Mucosa of gallbladder (tissue), 1 donor: ENCODE measurements at regions not wholly inside any gene's neighbourhood (a gene's known extent, or its start where the extent isn't known, plus 50 kb on each side); places are given as distances from the start of the nearest gene placed in this dataset.
"Not testable (repeated sequence)": the region's sequence is repeated elsewhere in the genome, so short reads cannot be mapped to it uniquely, and the experiment has no call there.

Source experiments
- DNase-seq: peaks from one replicate; pipeline ENCODE4 v3.0.0-alpha.2; 2020; ENCODE audit warnings: low spot score
- donor health status: DM: no; HTN: no; CAD: no.

DNA sequence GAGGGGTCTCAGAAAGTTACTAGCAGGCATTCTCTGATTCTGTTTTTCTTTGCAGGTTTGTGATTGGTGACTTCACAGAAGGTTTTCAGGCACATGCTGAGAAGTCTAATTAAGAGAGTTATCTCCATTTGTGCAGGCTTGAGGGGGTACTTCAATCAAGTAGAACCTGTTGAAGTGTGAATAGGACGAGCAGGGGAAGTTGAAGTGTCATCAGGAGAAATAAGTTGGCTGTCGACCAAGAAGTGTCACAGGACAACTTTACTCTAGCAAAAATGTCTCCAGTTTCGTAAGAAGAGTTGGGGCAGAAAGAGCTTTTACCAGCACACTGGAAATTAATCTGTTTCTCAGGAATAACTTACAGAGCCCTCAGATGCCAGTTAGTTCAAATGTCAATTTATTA lies 576.5 kb upstream of the SLITRK5 start:
- DNase-seq: no peak

DNA sequence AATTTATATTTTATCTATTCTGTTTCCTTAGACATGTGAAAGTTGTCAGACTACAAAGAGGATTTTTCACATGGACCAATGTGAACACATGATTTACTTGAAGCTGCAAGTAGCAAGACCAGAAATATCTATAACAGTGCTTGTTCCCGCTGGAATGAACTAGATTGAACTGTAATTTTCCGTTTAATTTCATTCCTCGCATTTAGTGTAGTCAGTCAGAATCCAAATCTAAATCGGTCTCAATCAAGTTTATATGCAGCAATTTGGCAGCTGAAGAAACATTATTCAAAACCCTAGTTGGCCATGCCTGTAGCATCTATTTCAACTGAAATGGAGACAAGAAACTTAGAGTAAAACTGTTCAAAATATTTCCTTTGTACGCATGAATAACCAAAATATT lies 570.7 kb upstream of the SLITRK5 start:
- no peak for DNase-seq

DNA sequence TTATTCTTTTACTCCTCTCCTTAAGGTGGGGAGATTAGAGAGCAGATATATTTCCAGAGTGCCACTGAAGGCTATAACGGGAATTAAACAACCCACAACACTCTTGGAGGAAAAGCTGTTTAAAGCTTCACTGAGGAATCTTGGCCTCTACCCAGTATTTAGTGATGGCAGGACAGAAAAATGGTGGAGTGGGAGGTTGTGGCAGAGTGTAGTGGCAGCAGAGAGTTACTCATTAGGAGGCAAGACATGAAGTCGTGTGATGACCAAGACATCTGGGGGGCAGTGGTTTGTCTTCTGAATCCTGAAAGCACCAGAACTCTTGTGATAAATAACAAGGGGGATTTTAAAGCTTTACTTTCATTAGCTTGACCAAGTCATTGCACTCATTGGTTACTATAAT lies 563.5 kb upstream of the SLITRK5 start:
- no peak for DNase-seq

DNA sequence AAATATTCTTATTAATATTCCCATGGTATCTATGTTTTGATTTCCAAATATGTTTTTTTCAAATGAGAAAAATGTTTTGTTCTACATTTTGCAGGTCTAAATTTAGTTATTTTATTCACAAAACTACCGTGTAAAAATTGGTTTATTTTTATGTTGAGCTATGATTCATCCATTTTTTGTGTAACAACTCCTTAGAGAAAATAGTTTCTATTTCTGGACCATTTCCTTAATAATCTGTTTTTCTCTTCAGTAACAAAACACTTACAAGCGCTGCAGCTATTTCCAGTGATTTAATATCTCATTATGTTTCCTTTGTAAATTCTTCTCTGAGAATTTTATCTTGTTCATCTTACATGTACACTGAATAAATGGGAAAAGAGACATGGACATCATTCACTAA lies 550.7 kb upstream of the SLITRK5 start:
- DNase-seq: no peak

DNA sequence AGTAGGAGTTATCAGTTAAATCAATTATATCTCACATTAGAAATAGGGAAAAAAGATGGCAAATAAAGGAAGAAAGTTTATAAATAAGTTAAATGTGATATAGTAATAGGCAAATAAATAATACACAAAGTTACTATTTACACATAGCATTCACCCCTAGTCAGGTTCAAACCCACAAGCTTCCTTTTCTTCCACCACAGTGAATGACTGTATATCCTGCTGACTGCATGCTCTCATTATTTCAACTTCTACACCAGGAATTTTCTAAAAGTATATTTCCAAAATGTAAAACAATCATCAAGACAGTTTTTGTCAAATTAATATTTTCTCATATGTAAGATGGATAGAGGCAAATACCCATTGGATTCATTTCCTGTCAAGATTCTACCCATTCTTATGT lies 548.6 kb upstream of the SLITRK5 start:
- DNase-seq: no peak

DNA sequence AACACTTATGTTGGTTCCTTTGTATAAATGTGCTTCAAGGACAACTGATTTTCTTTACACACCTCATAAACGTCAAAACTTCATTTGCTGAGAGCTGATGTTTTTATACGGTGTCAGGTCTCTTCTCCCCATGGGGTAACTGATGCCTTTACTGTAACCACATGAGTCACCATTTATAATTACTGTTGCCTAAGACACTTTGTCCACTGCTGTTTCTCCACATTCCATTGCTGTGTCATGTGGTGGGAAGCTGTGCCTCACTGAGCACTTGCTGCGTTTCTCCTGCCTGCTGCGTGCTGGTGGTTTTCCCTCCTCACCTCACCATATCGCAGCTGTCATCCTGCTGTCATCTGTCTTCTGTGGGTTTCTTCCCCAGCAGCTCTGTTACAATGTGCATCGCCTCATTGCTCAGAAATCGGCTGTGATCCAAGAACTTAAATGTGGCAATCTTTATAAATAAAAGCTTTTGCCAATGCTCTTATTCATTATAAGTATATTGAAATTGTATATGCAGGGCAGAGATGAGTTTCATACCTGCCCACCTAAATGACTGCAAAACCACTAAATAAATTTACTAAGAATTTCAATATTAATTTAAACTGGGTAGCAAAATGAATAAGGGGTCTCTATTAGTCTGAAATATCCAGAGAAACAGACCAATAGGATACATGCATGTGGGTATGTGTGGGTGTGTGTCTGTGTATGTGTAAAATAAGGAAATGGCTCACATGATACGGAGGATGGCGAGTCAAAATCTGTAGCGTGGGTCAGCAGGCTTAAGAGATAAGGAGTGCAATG lies 547.0 kb upstream of the SLITRK5 start:
- DNase-seq: no peak

DNA sequence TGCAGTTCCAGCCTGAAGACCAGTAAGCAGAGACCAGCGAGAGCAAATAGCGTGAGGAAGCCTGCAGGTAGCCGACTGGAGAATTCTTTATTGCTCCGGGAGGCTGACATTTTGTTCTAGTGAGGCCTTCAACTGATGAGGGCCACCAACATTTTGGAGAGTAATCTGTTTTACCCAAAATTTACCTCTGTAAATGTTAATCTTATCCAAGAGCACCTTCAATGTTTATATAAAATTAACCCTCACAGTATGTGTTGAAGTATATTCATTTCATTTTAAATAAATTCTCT lies 546.4 kb upstream of the SLITRK5 start:
- no peak for DNase-seq

DNA sequence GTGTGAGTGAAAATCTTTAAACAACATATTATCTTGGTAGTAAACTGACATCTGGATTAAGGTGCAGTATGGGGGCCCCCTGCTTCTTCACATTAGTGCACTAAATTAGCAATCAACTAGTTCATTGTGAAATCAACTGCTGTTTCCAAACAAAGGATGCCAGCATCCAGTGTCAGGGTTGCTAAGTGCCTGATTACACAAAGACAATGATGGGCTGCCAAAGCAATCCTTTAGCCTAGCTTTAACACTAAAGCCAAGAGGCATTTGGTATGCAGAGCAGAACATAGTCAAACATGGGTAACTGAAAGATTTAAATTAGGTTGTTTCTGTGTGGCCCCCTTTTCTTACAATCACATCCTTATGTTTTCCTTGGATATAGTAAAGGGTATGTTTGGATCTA lies 543.1 kb upstream of the SLITRK5 start:
- DNase-seq: no peak

DNA sequence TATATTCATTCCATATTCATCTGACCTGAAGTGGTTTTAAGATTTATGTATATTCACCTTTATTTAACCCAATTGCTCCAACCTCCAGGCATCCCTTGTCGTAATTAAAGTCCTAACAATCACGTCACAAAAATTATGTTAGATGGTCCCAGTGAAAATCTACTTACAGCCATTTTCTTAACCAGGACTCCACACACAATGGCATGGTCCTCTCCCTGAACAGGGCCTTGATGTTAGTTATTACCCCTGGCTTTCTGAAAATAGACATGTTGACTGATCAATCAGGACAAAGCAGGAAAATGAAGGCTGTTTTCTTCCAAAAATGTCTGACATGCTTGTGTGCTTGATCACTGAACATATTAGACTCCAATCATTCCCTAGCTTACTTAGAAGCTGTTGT lies 542.7 kb upstream of the SLITRK5 start:
- DNase-seq: no peak

DNA sequence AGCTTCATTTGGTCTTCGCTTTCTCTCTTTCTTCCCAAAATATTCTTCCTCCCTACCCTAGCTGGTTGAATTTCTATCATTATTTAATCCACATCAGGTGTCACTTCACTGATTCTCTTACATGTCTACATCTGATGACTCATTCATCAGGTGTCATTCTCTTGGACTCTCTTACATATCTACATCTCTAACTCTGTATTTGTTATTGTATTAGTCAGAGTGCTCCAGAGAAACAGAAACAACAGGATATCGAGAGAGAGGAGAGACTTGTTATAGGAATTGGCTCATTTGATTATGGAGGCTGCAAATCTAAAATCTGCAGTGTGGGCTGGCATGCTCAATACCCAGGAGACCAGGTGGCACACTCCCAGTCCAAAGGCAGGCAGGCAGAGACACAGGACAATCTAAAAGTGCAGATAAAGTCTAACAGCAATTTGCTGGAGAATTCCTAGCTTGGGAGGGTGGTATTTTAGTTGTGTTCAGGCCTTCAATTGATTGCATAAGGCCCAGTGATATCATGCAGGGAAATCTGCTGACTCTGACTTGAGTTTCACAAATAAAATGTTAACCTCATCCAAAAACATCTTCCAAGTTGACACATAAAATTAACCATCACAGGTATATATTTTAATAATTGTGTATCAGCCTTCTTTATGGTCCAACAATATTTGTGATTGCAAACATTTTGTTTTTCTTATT lies 541.4 kb upstream of the SLITRK5 start:
- DNase-seq: no peak

DNA sequence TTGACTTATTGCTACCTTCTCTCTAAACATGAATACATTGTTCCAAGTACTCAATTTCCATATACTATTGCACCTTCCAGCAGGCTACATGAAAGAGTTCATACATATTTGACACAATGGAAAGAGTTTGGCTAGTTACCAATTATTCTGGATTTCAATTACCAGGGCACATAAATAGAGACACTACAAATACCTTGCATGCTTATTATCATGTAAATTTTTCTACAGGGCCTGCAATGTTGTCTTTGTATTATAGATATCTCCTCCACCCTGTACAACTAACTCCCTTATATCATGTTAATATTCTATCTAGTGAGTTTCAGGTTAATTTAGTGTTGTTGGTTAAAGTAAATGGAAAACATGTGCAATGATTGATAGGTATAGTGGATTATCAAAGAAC lies 540.7 kb upstream of the SLITRK5 start:
- no peak for DNase-seq

DNA sequence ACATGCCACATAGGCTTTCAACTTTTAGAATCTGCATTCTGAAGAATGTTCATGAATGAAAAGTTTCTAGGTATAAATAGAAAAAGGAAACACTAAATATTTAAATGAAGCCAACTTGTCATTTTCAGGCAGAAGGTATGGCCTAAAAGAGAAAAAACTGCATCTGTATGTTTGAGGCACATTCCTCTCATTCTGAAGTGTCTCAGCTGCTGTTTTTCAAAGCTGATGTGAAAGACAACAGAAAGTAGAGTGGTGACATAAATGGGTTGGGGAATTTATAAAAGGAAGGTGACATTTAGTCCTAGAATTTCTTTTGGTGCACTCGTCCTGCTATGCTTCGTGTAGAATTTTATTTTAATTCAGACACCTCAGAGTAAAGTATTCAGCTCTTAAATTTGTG lies 539.6 kb upstream of the SLITRK5 start:
- no peak for DNase-seq

DNA sequence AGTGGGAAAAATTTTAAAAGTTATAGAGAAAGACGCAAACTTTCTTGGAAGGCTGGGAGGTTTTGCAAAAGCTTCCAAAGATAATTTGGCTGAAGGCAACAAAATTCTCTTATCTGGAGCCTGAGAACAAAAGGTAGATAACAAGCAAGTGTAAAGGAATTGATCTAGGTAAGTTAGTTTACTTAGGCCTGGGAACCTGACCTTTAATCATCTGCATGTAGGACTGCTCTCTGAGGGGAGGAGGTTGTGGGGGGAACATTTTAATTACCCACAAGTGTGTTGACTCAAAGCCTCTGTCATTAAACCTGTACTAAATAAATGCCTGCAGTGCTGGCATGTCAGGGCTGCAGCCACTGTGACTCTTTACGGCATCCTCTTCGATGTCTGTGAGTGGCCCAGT lies 532.3 kb upstream of the SLITRK5 start:
- DNase-seq: no peak

DNA sequence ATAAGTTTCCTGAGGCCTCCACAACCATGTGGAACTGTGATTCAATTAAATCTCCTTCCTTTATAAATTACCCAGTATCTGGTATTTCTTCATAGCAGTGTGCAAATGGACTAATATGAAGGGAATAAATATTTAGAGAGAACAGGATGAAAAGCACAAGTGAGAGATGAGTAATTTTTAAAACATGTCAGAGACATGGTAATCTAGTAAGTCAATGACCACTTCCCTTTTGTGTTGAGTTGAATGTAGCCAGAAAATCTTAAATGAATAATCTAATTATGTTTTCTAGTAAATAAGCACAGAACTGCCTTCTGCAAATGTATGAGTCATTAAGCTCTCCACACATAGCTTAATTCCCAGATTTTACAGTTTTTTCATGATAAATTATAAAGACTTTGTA lies 524.1 kb upstream of the SLITRK5 start:
- no peak for DNase-seq

DNA sequence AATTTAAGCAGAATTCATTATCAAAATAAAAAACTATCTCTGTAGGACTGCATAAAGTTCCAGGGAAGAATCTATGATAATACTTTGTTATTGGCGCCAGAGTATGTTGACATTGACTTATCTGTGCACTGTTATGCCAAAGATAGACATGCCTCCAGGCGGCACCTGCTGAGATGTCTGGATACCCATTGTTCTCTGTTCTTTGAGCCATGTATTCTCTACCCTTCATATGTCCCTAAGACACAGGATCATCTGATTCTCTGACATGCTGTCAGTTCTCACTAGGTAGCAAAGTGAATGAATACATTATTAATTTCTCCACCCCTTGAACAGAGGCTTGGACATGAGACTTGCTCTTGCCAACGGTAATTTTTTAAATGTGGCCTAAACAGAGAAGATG lies 517.8 kb upstream of the SLITRK5 start:
- no peak for DNase-seq

DNA sequence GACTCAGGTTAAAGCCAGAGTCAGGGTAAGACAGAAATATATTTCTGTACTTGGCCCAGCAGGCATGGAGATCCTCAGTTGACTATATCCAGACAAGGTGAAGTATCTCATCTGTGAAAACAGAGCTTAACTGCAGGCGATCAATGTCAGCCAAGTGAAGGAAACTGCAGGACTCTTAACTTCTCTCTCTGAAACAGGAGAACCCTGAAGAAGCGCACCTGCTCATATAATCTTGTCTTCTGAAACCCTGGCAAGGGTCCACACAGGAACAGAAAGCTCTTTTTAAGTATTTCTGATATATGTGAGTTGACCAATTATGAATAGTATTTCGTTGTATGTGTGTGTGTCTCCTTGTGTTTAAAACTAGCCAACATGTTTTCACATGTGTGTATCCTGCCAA lies 504.8 kb upstream of the SLITRK5 start:
- no peak for DNase-seq

DNA sequence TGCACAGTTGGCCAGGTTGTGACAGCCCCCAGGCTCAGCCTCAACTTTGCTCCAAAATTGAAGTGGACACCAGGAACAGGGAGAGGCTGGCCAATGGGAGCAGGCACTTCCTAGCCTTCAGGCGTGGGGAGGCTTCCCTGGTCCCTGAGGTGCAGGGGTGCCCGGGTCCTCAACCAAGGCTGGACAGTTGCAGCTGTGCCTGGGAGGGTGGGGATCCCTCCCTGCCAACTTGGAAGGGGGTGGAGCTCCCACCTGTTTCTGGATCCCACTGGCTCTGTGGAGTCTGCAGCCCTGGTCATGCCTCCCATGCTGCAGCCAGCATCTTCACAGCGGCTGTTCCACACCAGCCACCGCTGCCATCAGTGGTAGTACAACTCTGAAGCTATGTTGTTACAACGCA lies 502.8 kb upstream of the SLITRK5 start:
- DNase-seq: no peak

DNA sequence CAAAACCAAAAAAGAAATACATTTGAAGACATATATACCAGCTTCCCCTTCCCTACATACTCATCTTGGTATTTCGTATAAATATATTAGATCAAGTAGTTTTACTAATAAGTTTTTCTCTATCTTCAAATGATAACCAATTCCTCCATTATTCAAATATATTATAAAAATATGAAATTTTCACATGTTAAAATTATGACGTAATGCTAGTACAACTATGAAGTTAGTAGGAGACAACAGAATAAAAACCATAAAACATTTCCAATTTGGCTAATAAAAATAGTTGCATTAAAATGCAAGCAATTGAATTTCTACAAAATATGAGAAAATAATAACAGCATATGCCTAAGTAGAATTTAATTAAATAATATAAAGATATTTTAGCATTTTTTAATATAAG lies 501.8 kb upstream of the SLITRK5 start:
- no peak for DNase-seq

DNA sequence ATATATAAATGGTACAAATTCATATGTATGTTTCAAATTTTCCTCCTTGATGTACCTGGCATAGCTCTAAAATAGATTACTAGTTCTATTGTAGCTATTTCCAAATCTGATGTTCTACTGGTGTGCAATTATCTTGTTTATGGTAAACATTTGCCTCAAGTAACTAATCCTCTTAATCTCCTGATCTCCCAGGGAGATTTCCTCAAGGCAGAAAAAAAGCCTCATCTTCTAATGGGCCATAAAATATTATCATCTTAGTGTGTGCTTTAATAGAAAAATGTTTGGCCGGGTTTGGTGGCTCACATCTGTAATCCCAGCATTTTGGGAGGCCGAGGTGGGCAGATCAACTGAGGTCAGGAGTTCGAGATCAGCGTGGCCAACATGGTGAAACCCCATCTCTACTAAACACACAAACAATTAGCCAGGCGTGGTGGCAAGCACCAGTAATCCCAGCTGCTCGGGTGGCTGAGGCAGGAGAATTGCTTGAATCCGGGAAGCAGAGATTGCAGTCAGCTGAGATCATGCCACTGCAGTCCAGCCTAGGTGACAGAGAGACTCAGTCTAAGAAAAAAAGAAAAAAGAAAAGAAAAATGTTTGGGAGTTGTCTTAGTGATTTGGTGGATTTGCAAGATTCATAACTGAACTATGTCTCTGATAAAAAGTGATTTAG lies 498.9 kb upstream of the SLITRK5 start:
- no peak for DNase-seq

DNA sequence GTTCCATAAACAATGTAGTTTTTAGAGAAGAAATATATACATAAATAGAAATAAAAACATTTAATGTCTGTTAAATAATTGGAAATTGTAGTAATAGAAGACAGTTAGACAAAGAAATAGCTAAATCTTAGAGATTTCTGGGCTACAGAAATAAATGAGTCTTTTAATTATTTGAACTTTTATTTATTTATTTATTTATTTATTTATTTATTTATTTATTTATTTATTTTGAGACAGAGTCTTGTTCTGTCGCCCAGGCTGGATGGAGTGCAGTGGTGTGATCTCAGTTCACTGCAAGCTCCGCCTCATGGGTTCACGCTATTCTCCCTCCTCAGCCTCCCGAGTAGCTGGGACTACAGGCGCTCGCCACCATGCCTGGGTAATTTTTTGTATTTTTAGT lies 486.0 kb upstream of the SLITRK5 start:
- not testable (repeated sequence) for DNase-seq

DNA sequence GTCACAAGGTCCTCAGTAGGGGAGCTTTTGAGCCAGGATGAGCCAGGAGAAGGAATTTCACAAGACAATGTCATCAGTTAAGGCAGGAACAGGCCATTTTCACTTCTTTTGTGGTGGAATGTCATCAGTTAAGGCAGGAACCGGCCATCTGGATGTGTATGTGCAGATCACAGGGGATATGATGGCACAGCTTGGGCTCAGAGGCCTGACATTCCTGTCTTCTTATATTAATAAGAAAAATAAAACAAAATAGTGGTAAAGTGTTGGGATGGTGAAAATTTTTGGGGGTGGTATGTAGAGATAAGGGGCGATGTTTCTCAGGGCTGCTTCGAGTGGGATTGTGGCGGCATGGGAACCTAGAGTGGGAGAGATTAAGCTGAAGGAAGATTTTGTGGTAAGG lies 484.5 kb upstream of the SLITRK5 start:
- DNase-seq: not testable (repeated sequence)

DNA sequence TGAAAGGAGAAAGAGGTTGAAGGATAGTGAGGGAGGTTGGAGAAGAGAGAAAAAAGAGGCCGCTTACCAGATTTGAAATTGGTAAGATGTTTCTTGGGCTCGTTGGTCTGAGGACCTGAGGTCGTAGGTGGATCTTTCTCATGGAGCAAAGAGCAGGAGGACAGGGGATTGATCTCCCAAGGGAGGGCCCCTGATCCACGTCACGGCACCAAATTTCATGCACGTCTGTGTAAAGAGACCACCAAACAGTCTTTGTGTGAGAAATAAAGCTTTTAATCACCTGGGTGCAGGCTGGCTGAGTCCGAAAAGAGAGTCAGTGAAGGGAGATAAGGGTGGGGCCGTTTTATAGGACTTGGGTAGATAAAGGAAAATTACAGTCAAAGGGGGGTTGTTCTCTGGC lies 479.7 kb upstream of the SLITRK5 start:
- not testable (repeated sequence) for DNase-seq

DNA sequence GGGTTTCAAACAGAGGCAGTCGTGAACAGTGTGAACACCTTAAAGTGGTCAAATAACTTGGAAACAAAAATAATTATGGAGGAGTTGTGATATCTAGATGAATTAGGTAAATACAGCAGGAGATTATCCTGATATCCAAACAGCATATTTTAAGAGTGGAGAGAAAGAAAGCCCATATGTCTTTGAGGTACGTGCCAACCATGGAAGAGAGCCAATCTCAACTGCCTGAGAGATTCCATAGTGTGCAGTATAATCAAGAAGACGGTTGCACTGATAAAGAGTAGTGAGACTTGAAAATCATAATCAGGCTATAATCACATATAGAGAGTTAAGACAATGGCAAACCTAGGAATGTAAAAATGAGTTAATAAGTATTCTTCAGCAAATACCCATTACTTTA lies 472.8 kb upstream of the SLITRK5 start:
- no peak for DNase-seq
